HG03571 (cell line): ENCODE measurements at regions not wholly inside any gene's neighbourhood (a gene's known extent, or its start where the extent isn't known, plus 50 kb on each side); places are given as distances from the start of the nearest gene placed in this dataset.

Experiments used
- ATAC-seq: cut with Tn5 transposase; IDR thresholded peaks from one replicate; pipeline ENCODE4 v1.9.1; 2021; ENCODE audit not compliant: unreplicated experiment

- no peak for ATAC-seq
Measured at GRCh38 chr6:91442342-91442741, 855.5 kb upstream of the MAP3K7 start.

- ATAC-seq = no peak
Measured at GRCh38 chr6:91438570-91438969, 851.7 kb upstream of the MAP3K7 start.

GRCh38 chr6:91437315-91437729 is 850.5 kb upstream of the MAP3K7 start:
- ATAC-seq = no peak

GRCh38 chr6:91436448-91436847 is 849.6 kb upstream of the MAP3K7 start:
- ATAC-seq = no peak

GRCh38 chr6:91435630-91436029 is 848.8 kb upstream of the MAP3K7 start:
- no peak for ATAC-seq

GRCh38 chr6:91434576-91434975 is 847.7 kb upstream of the MAP3K7 start:
- ATAC-seq = no peak

GRCh38 chr6:91433660-91434534 is 847.0 kb upstream of the MAP3K7 start:
- ATAC-seq = no peak

GRCh38 chr6:91428953-91429560 is 842.2 kb upstream of the MAP3K7 start:
- no peak for ATAC-seq

- no peak for ATAC-seq
Measured at GRCh38 chr6:91428296-91428695, 841.4 kb upstream of the MAP3K7 start.

- no peak for ATAC-seq
Measured at GRCh38 chr6:91420243-91420642, 833.4 kb upstream of the MAP3K7 start.

- ATAC-seq = no peak
Measured at GRCh38 chr6:91415031-91415605, 828.2 kb upstream of the MAP3K7 start.

GRCh38 chr6:91412532-91412931 is 825.7 kb upstream of the MAP3K7 start:
- no peak for ATAC-seq

GRCh38 chr6:91407706-91408105 is 820.8 kb upstream of the MAP3K7 start:
- ATAC-seq = no peak

- ATAC-seq = no peak
Measured at GRCh38 chr6:91392951-91393350, 806.1 kb upstream of the MAP3K7 start.

- no peak for ATAC-seq
Measured at GRCh38 chr6:91387290-91388059, 800.6 kb upstream of the MAP3K7 start.

GRCh38 chr6:91386204-91386603 is 799.3 kb upstream of the MAP3K7 start:
- no peak for ATAC-seq

- ATAC-seq = no peak
Measured at GRCh38 chr6:91383207-91383606, 796.3 kb upstream of the MAP3K7 start.

GRCh38 chr6:91376686-91377085 is 789.8 kb upstream of the MAP3K7 start:
- ATAC-seq = no peak

- no peak for ATAC-seq
Measured at GRCh38 chr6:91366781-91367180, 779.9 kb upstream of the MAP3K7 start.

- ATAC-seq = no peak
Measured at GRCh38 chr6:91358986-91359385, 772.1 kb upstream of the MAP3K7 start.

GRCh38 chr6:91352878-91353277 is 766.0 kb upstream of the MAP3K7 start:
- ATAC-seq = no peak
